Spleen (tissue), 11 donors: ENCODE measurements at regions not wholly inside any gene's neighbourhood (a gene's known extent, or its start where the extent isn't known, plus 50 kb on each side); places are given as distances from the start of the nearest gene placed in this dataset.

Experiments used
- DNase-seq: peaks from one replicate; pipeline ENCODE4 v3.0.0-alpha.2; 2020
- H3K27ac ChIP-seq, 8 donors: fragments of 200-600 bp; sonication (generic) in 7 of 8; 1 replicate in 4 of 8; 2 replicates in 4 of 8; pipeline versions ENCODE4 v1.5.0 to v1.8.0; 2016 to 2021; ENCODE audit warnings: inconsistent platforms in 4 of 8, mild to moderate bottlenecking in 4 of 8, moderate library complexity in 1 of 8
- H3K27me3 ChIP-seq, 7 donors: fragments of 200-600 bp; sonication (generic) in 6 of 7; replicated peaks in 1 of 7; 1 replicate in 4 of 7; 2 replicates in 3 of 7; pipeline versions ENCODE4 v1.5.0 to v1.8.0; 2016 to 2021; ENCODE audit warnings: inconsistent platforms in 3 of 7, mild to moderate bottlenecking in 1 of 7
- H3K36me3 ChIP-seq, 6 donors: fragments of 200-600 bp; sonication (generic) in 5 of 6; 1 replicate in 4 of 6; 2 replicates in 2 of 6; pipeline versions ENCODE4 v1.5.0 to v1.8.0; 2016 to 2021; ENCODE audit warnings: inconsistent platforms in 2 of 6
- H3K4me1 ChIP-seq, 6 donors: fragments of 200-600 bp; sonication (generic) in 5 of 6; 1 replicate in 3 of 6; 2 replicates in 3 of 6; pipeline versions ENCODE4 v1.5.0 to v1.8.0; 2016 to 2021; ENCODE audit warnings: inconsistent platforms in 3 of 6
- H3K4me3 ChIP-seq, 8 donors: fragments of 200-600 bp; sonication (generic) in 7 of 8; 1 replicate in 4 of 8; 2 replicates in 4 of 8; pipeline versions ENCODE4 v1.5.0 to v1.8.0; 2016 to 2021; ENCODE audit warnings: inconsistent platforms in 4 of 8, mild to moderate bottlenecking in 4 of 8, moderate library complexity in 2 of 8
- H3K9me3 ChIP-seq, 8 donors: fragments of 200-600 bp; sonication (generic) in 7 of 8; 1 replicate in 4 of 8; 2 replicates in 4 of 8; pipeline versions ENCODE4 v1.5.0 to v1.8.0; 2016 to 2021; ENCODE audit warnings: inconsistent platforms in 4 of 8
- CTCF ChIP-seq, 11 experiments: fragments of 200-600 bp in 7 of 11; fragments of 450-650 bp in 4 of 11; sonication (generic) in 4 of 11; IDR thresholded peaks in 8 of 11; conservative IDR thresholded peaks in 3 of 11; 1 replicate in 7 of 11; 2 replicates in 4 of 11; pipeline versions ENCODE4 v1.4.0 to v1.8.0; 2016 to 2021; ENCODE audit warnings: antibody characterized with exemption in 11 of 11, inconsistent platforms in 4 of 11, mild to moderate bottlenecking in 1 of 11
- POLR2A ChIP-seq, 3 donors: fragments of 450-650 bp; IDR thresholded peaks; one replicate each; pipeline ENCODE4 v1.5.1; 2017; ENCODE audit warnings: antibody characterized with exemption in 3 of 3, mild to moderate bottlenecking in 1 of 3
- POLR2AphosphoS5 ChIP-seq, 3 donors: sonication (generic); formaldehyde crosslinking; IDR thresholded peaks; one replicate each; pipeline ENCODE4 v1.5.1; 2017; ENCODE audit warnings: antibody characterized with exemption in 3 of 3
- WGBS, 5 donors: extraction: QIAGEN DNeasy Blood & Tissue Kit in 3 of 5; methylation state at CpG; one replicate each; pipeline versions ENCODE4 v1.1.5 to v1.1.7; 2013 to 2018; 5-methylcytosine and 5-hydroxymethylcytosine counted together
- intact Hi-C: fragments of 100-400 bp; cut with DNase I; formaldehyde crosslinking; loops from one replicate; pipeline ENCODE4 v1.15.0; 2023; ENCODE audit warnings: low total_unique reads
- donor health status: healthy with polysubstance abuse.
- donor health status: DM: no; HTN: no; CAD: no; lungs with moderate emphysema.
- donor health status: DM: no; HTN: no; CAD: no.
- donor health status: Bipolar disorder and iron deficiency.
- donor health status: healthy.
- donor health status: DM: no; HTN: no; CAD: no.
- donor health status: DM: yes; HTN: yes; CAD: no.

GRCh38 chr3:147030274-147030673 is 376.1 kb downstream of the ZIC4 start:
- Histone ChIP-seq H3K4me1 (no peaks in the 10 kb centered on the region), H3K27ac (no peak overlapping the region), H3K9me3 (peaks cover 0 to 29% (median 18%) of the 10 kb centered on the region in 8 donors), H3K27me3 (no peaks in the 10 kb centered on the region), H3K4me3 (no peak overlapping the region), H3K36me3 (no peaks in the 10 kb centered on the region)
- WGBS, 5 donors: 48 to 59% (median 53%) methylated on average over 2 of the region's 2 CpGs
- DNase-seq: no peak
- TF ChIP-seq CTCF (IDR thresholded peaks at IDR 0.05 in 8 of 11, conservative IDR thresholded peaks at IDR 0.05 in 3 of 11): no peak
- no peak for TF ChIP-seq POLR2AphosphoS5 (IDR thresholded peaks at IDR 0.05)
- TF ChIP-seq POLR2A (IDR thresholded peaks at IDR 0.05): no peak
- intact Hi-C loops: no loop called here

- intact Hi-C loops: no loop called here
- 71 to 90% (median 78%) methylated on average over 2 to 3 of the region's 3 CpGs for WGBS, 5 donors
- Histone ChIP-seq H3K4me3 (no peak overlapping the region), H3K27me3 (no peaks in the 10 kb centered on the region), H3K27ac (no peak overlapping the region), H3K36me3 (no peaks in the 10 kb centered on the region), H3K9me3 (peaks cover 0 to 24% (median 2%) of the 10 kb centered on the region in 8 donors), H3K4me1 (no peaks in the 10 kb centered on the region)
- no peak for DNase-seq
- no peak for TF ChIP-seq POLR2A (IDR thresholded peaks at IDR 0.05)
- TF ChIP-seq CTCF (IDR thresholded peaks at IDR 0.05 in 8 of 11, conservative IDR thresholded peaks at IDR 0.05 in 3 of 11): no peak
- TF ChIP-seq POLR2AphosphoS5 (IDR thresholded peaks at IDR 0.05): no peak
Observed at GRCh38 chr3:147015334-147015733, 391.0 kb downstream of the ZIC4 start.

- intact Hi-C loops: no loop called here
- WGBS, 5 donors: 78 to 96% (median 79%) methylated on average over 1 of the region's 1 CpG
- Histone ChIP-seq H3K4me3 (no peak overlapping the region), H3K27ac (no peak overlapping the region), H3K27me3 (no peaks in the 10 kb centered on the region), H3K4me1 (no peaks in the 10 kb centered on the region), H3K36me3 (no peaks in the 10 kb centered on the region), H3K9me3 (peaks cover 0 to 3% (median 0%) of the 10 kb centered on the region in 8 donors)
- DNase-seq: no peak
- TF ChIP-seq CTCF (IDR thresholded peaks at IDR 0.05 in 8 of 11, conservative IDR thresholded peaks at IDR 0.05 in 3 of 11) (no peak), POLR2AphosphoS5 (IDR thresholded peaks at IDR 0.05) (no peak), POLR2A (IDR thresholded peaks at IDR 0.05) (no peak)
Observed at GRCh38 chr3:147008886-147009285, 397.5 kb downstream of the ZIC4 start.

- Histone ChIP-seq H3K27ac (no peak overlapping the region), H3K4me1 (no peaks in the 10 kb centered on the region), H3K9me3 (peaks cover 0 to 3% (median 0%) of the 10 kb centered on the region in 8 donors), H3K27me3 (no peaks in the 10 kb centered on the region), H3K36me3 (no peaks in the 10 kb centered on the region), H3K4me3 (no peak overlapping the region)
- intact Hi-C loops: no loop called here
- WGBS, 5 donors: 73 to 92% (median 82%) methylated on average over 2 of the region's 2 CpGs
- no peak for DNase-seq
- no peak for TF ChIP-seq CTCF (IDR thresholded peaks at IDR 0.05 in 8 of 11, conservative IDR thresholded peaks at IDR 0.05 in 3 of 11)
Observed at GRCh38 chr3:147008458-147008857, 397.9 kb downstream of the ZIC4 start.
